B cell (primary cell): ENCODE measurements at regions not wholly inside any gene's neighbourhood (a gene's known extent, or its start where the extent isn't known, plus 50 kb on each side); places are given as distances from the start of the nearest gene placed in this dataset.

ENCODE experiments used
- ATAC-seq: fragments of 200-7000 bp; cut with Tn5 transposase; one replicate; pipeline ENCODE4 v1.10.0; 2021; ENCODE audit warnings: low read depth, mild to moderate bottlenecking, moderate number of reproducible peaks, moderate library complexity
- CTCF ChIA-PET: fragments of 350-600 bp; sonication (Branson Sonifier 250); formaldehyde crosslinking; loops from one replicate; lab custom pipeline; 2021; ENCODE audit warnings: antibody characterized with exemption, inconsistent platforms; lab: Charles Lee
- POLR2A ChIA-PET: fragments of 350-600 bp; sonication (Branson Sonifier 250); formaldehyde crosslinking; loops from one replicate; lab custom pipeline; 2021; ENCODE audit warnings: antibody characterized with exemption; lab: Charles Lee
- DNase-seq: peaks from one replicate; pipeline ENCODE4 v3.0.0; 2013
- H2AFZ ChIP-seq: 2 replicates; pipeline ENCODE4 v1.6.1; 2012; ENCODE audit warnings: mild to moderate bottlenecking, low read depth, low read length; ENCODE audit not compliant: insufficient read depth, poor library complexity, severe bottlenecking
- H3K27ac ChIP-seq, 2 donors: 1 replicate in 1 of 2; 2 replicates in 1 of 2; pipeline ENCODE4 v1.5.1; 2012 to 2013; ENCODE audit warnings: low read length in 2 of 2, mild to moderate bottlenecking in 2 of 2, moderate library complexity in 1 of 2
- H3K27me3 ChIP-seq, 4 experiments: fragments of 200-600 bp in 1 of 4; sonication (generic) in 1 of 4; replicated peaks in 1 of 4; 1 replicate in 2 of 4; 2 replicates in 2 of 4; pipeline versions ENCODE4 v1.6.1 to v1.7.0; 2013 to 2016; ENCODE audit warnings: low read length in 3 of 4, mild to moderate bottlenecking in 2 of 4, mixed read lengths in 1 of 4, moderate library complexity in 1 of 4; ENCODE audit not compliant: insufficient read depth in 4 of 4, control insufficient read depth in 3 of 4; ENCODE audit errors: control extremely low read depth in 1 of 4
- H3K36me3 ChIP-seq, 2 experiments: replicated peaks in 1 of 2; 1 replicate in 1 of 2; 2 replicates in 1 of 2; pipeline versions ENCODE4 v1.6.1 to v1.7.1; 2013; ENCODE audit warnings: low read length in 1 of 2; ENCODE audit not compliant: insufficient read depth in 2 of 2, control insufficient read depth in 1 of 2; ENCODE audit errors: control extremely low read depth in 1 of 2, extremely low read depth in 1 of 2
- H3K4me1 ChIP-seq, 2 donors: fragments of 200-600 bp in 1 of 2; sonication (generic) in 1 of 2; 1 replicate in 1 of 2; 2 replicates in 1 of 2; pipeline versions ENCODE4 v1.5.1 to v1.6.1; 2013 to 2017; ENCODE audit warnings: low read length in 2 of 2; ENCODE audit not compliant: control insufficient read depth in 2 of 2, insufficient read depth in 2 of 2
- H3K4me2 ChIP-seq: replicated peaks from 2 replicates; pipeline ENCODE3; 2012; ENCODE audit warnings: mild to moderate bottlenecking, low read depth, low read length; ENCODE audit not compliant: poor library complexity, severe bottlenecking
- H3K4me3 ChIP-seq, 5 experiments: fragments of 200-600 bp in 1 of 5; sonication (generic) in 1 of 5; 1 replicate in 3 of 5; 2 replicates in 2 of 5; pipeline versions ENCODE4 v1.5.1 to v1.7.0; 2011 to 2016; ENCODE audit warnings: low read length in 4 of 5, mild to moderate bottlenecking in 4 of 5, low read depth in 2 of 5, control low read depth in 1 of 5, moderate library complexity in 1 of 5; ENCODE audit not compliant: insufficient read depth in 1 of 5; ENCODE audit errors: control extremely low read depth in 1 of 5, extremely low read depth in 1 of 5
- H3K79me2 ChIP-seq: fragments of 200-600 bp; sonication (generic); one replicate; pipeline ENCODE4 v1.6.0; 2016; ENCODE audit warnings: low read length; ENCODE audit not compliant: control insufficient read depth, insufficient read depth
- H3K9ac ChIP-seq: fragments of 200-600 bp; sonication (generic); 2 replicates; pipeline ENCODE4 v1.6.1; 2017; ENCODE audit warnings: mild to moderate bottlenecking, low read length, moderate library complexity
- H3K9me3 ChIP-seq, 3 donors: one replicate each; pipeline versions ENCODE4 v1.6.1 to v1.7.1; 2013; ENCODE audit warnings: low read length in 2 of 3; ENCODE audit not compliant: control insufficient read depth in 2 of 3, insufficient read depth in 1 of 3; ENCODE audit errors: control extremely low read depth in 1 of 3
- H4K20me1 ChIP-seq: 2 replicates; pipeline ENCODE4 v1.6.0; 2012; ENCODE audit warnings: mild to moderate bottlenecking, low read length; ENCODE audit not compliant: insufficient read depth, control insufficient read depth, poor library complexity, severe bottlenecking
- H3K27ac Mint-ChIP-seq: one replicate; pipeline ENCODE4 v1.8.0; 2021; ENCODE audit warnings: mixed read lengths
- H3K27me3 Mint-ChIP-seq: one replicate; pipeline ENCODE4 v1.8.0; 2021; ENCODE audit warnings: mixed read lengths
- H3K4me1 Mint-ChIP-seq: one replicate; pipeline ENCODE4 v1.8.0; 2021; ENCODE audit warnings: mixed read lengths
- H3K4me3 Mint-ChIP-seq: one replicate; pipeline ENCODE4 v1.8.0; 2021; ENCODE audit warnings: mixed read lengths
- H3K9me3 Mint-ChIP-seq: one replicate; pipeline ENCODE4 v1.8.0; 2022; ENCODE audit warnings: mixed read lengths; ENCODE audit not compliant: insufficient read depth
- EZH2 ChIP-seq: IDR thresholded peaks from 2 replicates; pipeline ENCODE4 v1.6.1; 2012; ENCODE audit warnings: borderline replicate concordance, low read depth, mild to moderate bottlenecking, moderate library complexity, low read length; ENCODE audit not compliant: insufficient read depth, poor library complexity, severe bottlenecking
- WGBS: methylation state at CpG from one replicate; pipeline ENCODE4 v1.1.5; 2013; ENCODE audit warnings: missing lambda C conversion rate; ENCODE audit not compliant: insufficient coverage; 5-methylcytosine and 5-hydroxymethylcytosine counted together
- intact Hi-C: fragments of 100-400 bp; cut with micrococcal nuclease; formaldehyde crosslinking; loops from one replicate; pipeline ENCODE4 v1.10.0; 2022
- TF ChIP-seq, protein P1 (sequence below): fragments of 200-600 bp; IDR thresholded peaks from one replicate; pipeline ENCODE4 v1.8.0; 2022; ENCODE audit warnings: antibody characterized with exemption, mild to moderate bottlenecking

DNA sequence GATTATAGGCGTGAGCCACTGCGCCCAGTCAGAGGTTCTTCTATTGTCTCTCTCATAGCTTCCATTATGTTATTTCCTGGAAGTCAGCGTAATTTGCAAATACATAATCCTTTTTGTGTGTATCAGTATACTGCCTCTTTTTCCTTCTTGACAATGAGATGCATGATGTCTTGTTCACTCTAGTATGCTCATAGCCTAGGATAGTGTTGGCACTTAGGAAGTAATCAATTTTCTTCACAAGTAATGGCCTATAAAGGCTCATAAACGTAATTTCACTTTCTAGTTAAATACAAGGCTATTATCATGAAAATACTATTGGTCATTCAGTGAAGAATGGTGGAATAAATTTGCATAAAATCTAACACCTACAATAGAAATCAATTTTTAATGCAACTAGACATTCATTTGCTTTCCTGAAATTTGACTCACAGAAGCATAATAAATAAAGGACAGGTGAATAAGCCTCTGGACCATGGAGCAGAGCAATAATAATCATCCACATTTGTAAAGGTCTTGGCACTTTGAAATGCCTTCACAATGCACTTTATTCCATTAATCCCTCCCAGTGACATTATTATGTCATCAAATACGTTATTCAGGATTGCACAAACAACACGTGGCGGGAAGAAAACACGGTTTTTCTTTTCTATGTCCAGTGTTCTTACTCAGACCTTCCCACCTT lies 366.9 kb upstream of the BTBD3 start:
- Histone ChIP-seq H3K79me2 (no peaks in the 10 kb centered on the region), H3K4me1 (no peaks in the 10 kb centered on the region), H2AFZ (no peak overlapping the region), H4K20me1 (no peaks in the 10 kb centered on the region), H3K4me2 (no peak overlapping the region), H3K36me3 (no peaks in the 10 kb centered on the region), H3K9me3 (peaks cover 0 to 3% (median 0%) of the 10 kb centered on the region in 3 donors), H3K27ac (no peak overlapping the region), H3K27me3 (no peaks in the 10 kb centered on the region), H3K4me3 (no peak overlapping the region), H3K9ac (no peak overlapping the region)
- no peak for DNase-seq
- H3K27me3 Mint-ChIP-seq, result no peaks in the 10 kb centered on the region
- no peak overlapping the region for H3K4me3 Mint-ChIP-seq
- ATAC-seq, result no peak
- CTCF ChIA-PET, result no interaction called here
- H3K9me3 Mint-ChIP-seq, result no peaks in the 10 kb centered on the region
- TF ChIP-seq, protein P1, sequence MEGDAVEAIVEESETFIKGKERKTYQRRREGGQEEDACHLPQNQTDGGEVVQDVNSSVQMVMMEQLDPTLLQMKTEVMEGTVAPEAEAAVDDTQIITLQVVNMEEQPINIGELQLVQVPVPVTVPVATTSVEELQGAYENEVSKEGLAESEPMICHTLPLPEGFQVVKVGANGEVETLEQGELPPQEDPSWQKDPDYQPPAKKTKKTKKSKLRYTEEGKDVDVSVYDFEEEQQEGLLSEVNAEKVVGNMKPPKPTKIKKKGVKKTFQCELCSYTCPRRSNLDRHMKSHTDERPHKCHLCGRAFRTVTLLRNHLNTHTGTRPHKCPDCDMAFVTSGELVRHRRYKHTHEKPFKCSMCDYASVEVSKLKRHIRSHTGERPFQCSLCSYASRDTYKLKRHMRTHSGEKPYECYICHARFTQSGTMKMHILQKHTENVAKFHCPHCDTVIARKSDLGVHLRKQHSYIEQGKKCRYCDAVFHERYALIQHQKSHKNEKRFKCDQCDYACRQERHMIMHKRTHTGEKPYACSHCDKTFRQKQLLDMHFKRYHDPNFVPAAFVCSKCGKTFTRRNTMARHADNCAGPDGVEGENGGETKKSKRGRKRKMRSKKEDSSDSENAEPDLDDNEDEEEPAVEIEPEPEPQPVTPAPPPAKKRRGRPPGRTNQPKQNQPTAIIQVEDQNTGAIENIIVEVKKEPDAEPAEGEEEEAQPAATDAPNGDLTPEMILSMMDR, result no peak
- no peak for TF ChIP-seq EZH2
- no peaks in the 10 kb centered on the region for H3K4me1 Mint-ChIP-seq
- no peak overlapping the region for H3K27ac Mint-ChIP-seq
- intact Hi-C loops, result no loop called here
- POLR2A ChIA-PET, result no interaction called here
- WGBS, result 100% methylated on average over 1 of the region's 8 CpGs

DNA sequence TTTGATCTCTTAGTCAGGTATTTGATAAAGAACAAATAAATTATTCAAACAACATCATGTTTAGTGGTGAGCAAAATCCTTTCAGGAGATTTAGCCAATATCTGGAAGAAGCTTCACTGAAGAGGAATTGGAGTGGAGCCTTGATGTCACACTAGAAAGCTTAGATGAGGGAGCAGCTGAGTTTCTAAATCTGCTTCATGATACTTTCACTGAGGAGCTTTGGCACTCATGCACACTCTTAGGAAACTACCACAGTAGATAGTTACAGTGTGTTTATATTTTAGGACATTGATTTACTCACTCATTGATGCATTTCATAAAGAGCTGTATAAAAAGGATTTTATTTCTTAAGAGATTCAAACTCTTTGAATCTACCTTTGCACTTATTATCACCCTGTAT lies 366.2 kb upstream of the BTBD3 start:
- Histone ChIP-seq H3K9me3 (no peaks in the 10 kb centered on the region), H3K27me3 (no peaks in the 10 kb centered on the region), H3K9ac (no peak overlapping the region), H3K27ac (no peak overlapping the region), H3K4me2 (no peak overlapping the region), H2AFZ (no peak overlapping the region), H4K20me1 (no peaks in the 10 kb centered on the region), H3K79me2 (no peaks in the 10 kb centered on the region), H3K36me3 (no peaks in the 10 kb centered on the region), H3K4me1 (no peaks in the 10 kb centered on the region), H3K4me3 (no peak overlapping the region)
- CTCF ChIA-PET, result no interaction called here
- intact Hi-C loops, result no loop called here
- Mint-ChIP-seq H3K9me3 (no peaks in the 10 kb centered on the region), H3K4me1 (no peaks in the 10 kb centered on the region), H3K4me3 (no peak overlapping the region), H3K27me3 (no peaks in the 10 kb centered on the region), H3K27ac (no peak overlapping the region)
- ATAC-seq, result no peak
- DNase-seq, result no peak
- TF ChIP-seq EZH2, result no peak
- TF ChIP-seq, protein P1, result no peak
- POLR2A ChIA-PET, result no interaction called here
